Bone marrow (tissue), 2 donors: ENCODE measurements at regions not wholly inside any gene's neighbourhood (a gene's known extent, or its start where the extent isn't known, plus 50 kb on each side); places are given as distances from the start of the nearest gene placed in this dataset.

Source experiments
- DNase-seq, 2 donors: peaks; one replicate each; lab custom pipeline; 2025; lab: John Stamatoyannopoulos, UW

- no peak for DNase-seq
These were observed 659.5 kb downstream of the TSN start for GRCh38 chr2:122414902-122415301.

GRCh38 chr2:122417114-122417513 lies 661.7 kb downstream of the TSN start:
- DNase-seq: no peak

- no peak for DNase-seq
These were observed 666.3 kb downstream of the TSN start for GRCh38 chr2:122421775-122422174.

GRCh38 chr2:122422384-122422991 lies 667.0 kb downstream of the TSN start:
- DNase-seq: no peak

GRCh38 chr2:122423934-122424333 lies 668.5 kb downstream of the TSN start:
- no peak for DNase-seq

- no peak for DNase-seq
These were observed 677.8 kb downstream of the TSN start for GRCh38 chr2:122433123-122433754.

GRCh38 chr2:122445003-122445402 lies 689.6 kb downstream of the TSN start:
- no peak for DNase-seq

GRCh38 chr2:122446761-122447160 lies 691.3 kb downstream of the TSN start:
- DNase-seq: no peak

GRCh38 chr2:122447237-122447636 lies 691.8 kb downstream of the TSN start:
- DNase-seq: no peak

- DNase-seq: peak in 1 of 2 donors; percentile 13
These were observed 695.6 kb downstream of the TSN start for GRCh38 chr2:122451040-122451439.

- DNase-seq: no peak
These were observed 696.2 kb downstream of the TSN start for GRCh38 chr2:122451697-122452096.

- DNase-seq: no peak
These were observed 713.7 kb downstream of the TSN start for GRCh38 chr2:122469147-122469546.

GRCh38 chr2:122471753-122472152 lies 716.3 kb downstream of the TSN start:
- DNase-seq: no peak

GRCh38 chr2:122478117-122478516 lies 722.7 kb downstream of the TSN start:
- no peak for DNase-seq

GRCh38 chr2:122478771-122479170 lies 723.3 kb downstream of the TSN start:
- no peak for DNase-seq

GRCh38 chr2:122480501-122481243 lies 725.2 kb downstream of the TSN start:
- DNase-seq: no peak

- no peak for DNase-seq
These were observed 725.8 kb downstream of the TSN start for GRCh38 chr2:122481244-122481622.

GRCh38 chr2:122481717-122482116 lies 726.3 kb downstream of the TSN start:
- no peak for DNase-seq

- DNase-seq: no peak
These were observed 730.6 kb downstream of the TSN start for GRCh38 chr2:122486086-122486485.

GRCh38 chr2:122486705-122487415 lies 731.4 kb downstream of the TSN start:
- DNase-seq: no peak

GRCh38 chr2:122491011-122491410 lies 735.6 kb downstream of the TSN start:
- DNase-seq: no peak

GRCh38 chr2:122500316-122501105 lies 745.1 kb downstream of the TSN start:
- DNase-seq: no peak
